HG03469 (cell line): ENCODE measurements at regions not wholly inside any gene's neighbourhood (a gene's known extent, or its start where the extent isn't known, plus 50 kb on each side); places are given as distances from the start of the nearest gene placed in this dataset.

ENCODE experiments used
- ATAC-seq: cut with Tn5 transposase; IDR thresholded peaks from one replicate; pipeline ENCODE4 v1.9.1; 2021; ENCODE audit warnings: mild to moderate bottlenecking, moderate library complexity, moderate number of reproducible peaks; ENCODE audit not compliant: unreplicated experiment

GRCh38 chr5:52710310-52710971, 77.3 kb upstream of the ITGA1 start:
- ATAC-seq, result peak; percentile 36

- ATAC-seq, result no peak
These were observed 76.6 kb upstream of the ITGA1 start for GRCh38 chr5:52710972-52711596.

GRCh38 chr5:52712354-52712753, 75.4 kb upstream of the ITGA1 start:
- ATAC-seq, result no peak

- peak; percentile 58 for ATAC-seq
These were observed 62.5 kb upstream of the ITGA1 start for GRCh38 chr5:52725065-52725746.

- ATAC-seq, result peak; percentile 13
These were observed 61.9 kb upstream of the ITGA1 start for GRCh38 chr5:52725808-52726207.

- no peak for ATAC-seq
These were observed 60.7 kb upstream of the ITGA1 start for GRCh38 chr5:52727020-52727419.

- no peak for ATAC-seq
These were observed 60.1 kb upstream of the ITGA1 start for GRCh38 chr5:52727576-52727975.

GRCh38 chr5:52728224-52728623, 59.5 kb upstream of the ITGA1 start:
- no peak for ATAC-seq

GRCh38 chr5:52728686-52729085, 59.0 kb upstream of the ITGA1 start:
- ATAC-seq, result no peak

GRCh38 chr5:52731274-52732027, 56.3 kb upstream of the ITGA1 start:
- no peak for ATAC-seq

GRCh38 chr5:52734557-52734956, 53.2 kb upstream of the ITGA1 start:
- no peak for ATAC-seq

GRCh38 chr5:52735139-52735538, 52.6 kb upstream of the ITGA1 start:
- ATAC-seq, result no peak
